SK-N-SH (cell line): ENCODE measurements at regions not wholly inside any gene's neighbourhood (a gene's known extent, or its start where the extent isn't known, plus 50 kb on each side); places are given as distances from the start of the nearest gene placed in this dataset.

Experiments
- CTCF ChIA-PET: fragments of 300-600, 350-600 bp; formaldehyde crosslinking; extraction: SDS; loops from one replicate; lab custom pipeline; 2021; lab: Yijun Ruan, JAX
- POLR2A ChIA-PET: fragments of 350-600 bp; sonication (Branson Sonifier 250); formaldehyde crosslinking; extraction: SDS; loops from one replicate; lab custom pipeline; 2020; ENCODE audit warnings: antibody characterized with exemption, inconsistent platforms; lab: Yijun Ruan, JAX
- DNase-seq: peaks from one replicate; pipeline ENCODE4 v3.0.0; 2012
- H2AFZ ChIP-seq: fragments of 200-600 bp; sonication (generic); 2 replicates; pipeline ENCODE4 v1.8.1; 2016; ENCODE audit warnings: antibody characterized with exemption, mild to moderate bottlenecking, low read depth
- H3F3A ChIP-seq: fragments of 200-600 bp; sonication (generic); replicated peaks from 2 replicates; pipeline ENCODE3; 2016; ENCODE audit warnings: antibody characterized with exemption, mild to moderate bottlenecking; ENCODE audit not compliant: insufficient read depth
- H3K27ac ChIP-seq, 2 experiments: fragments of 200-500 bp in 1 of 2; fragments of 200-600 bp in 1 of 2; sonication (Bioruptor generic) in 1 of 2; sonication (generic), shearing (Covaris generic) in 1 of 2; 2 replicates each; pipeline versions ENCODE4 v1.5.1 to v1.6.1; 2014 to 2016; ENCODE audit warnings: low read depth in 2 of 2, inconsistent platforms in 1 of 2, low read length in 1 of 2, mild to moderate bottlenecking in 1 of 2, mixed read lengths in 1 of 2
- H3K27me3 ChIP-seq: fragments of 200-600 bp; sonication (generic), shearing (Covaris generic); 2 replicates; pipeline ENCODE4 v1.6.1; 2016; ENCODE audit warnings: mixed run types; ENCODE audit not compliant: insufficient read depth
- H3K36me3 ChIP-seq, 2 experiments: fragments of 200-500 bp in 1 of 2; fragments of 200-600 bp in 1 of 2; sonication (Bioruptor generic) in 1 of 2; sonication (generic) in 1 of 2; replicated peaks in 1 of 2; 2 replicates each; pipeline versions ENCODE3 to v1.5.1; 2014 to 2016; ENCODE audit warnings: low read length in 1 of 2, mild to moderate bottlenecking in 1 of 2; ENCODE audit not compliant: insufficient read depth in 2 of 2, control insufficient read depth in 1 of 2
- H3K4me1 ChIP-seq, 2 experiments: fragments of 200-500 bp in 1 of 2; fragments of 200-600 bp in 1 of 2; sonication (Bioruptor generic) in 1 of 2; sonication (generic), shearing (Covaris generic) in 1 of 2; 2 replicates each; pipeline versions ENCODE4 v1.5.1 to v1.6.1; 2014 to 2016; ENCODE audit warnings: low read depth in 1 of 2, low read length in 1 of 2, mixed run types in 1 of 2; ENCODE audit not compliant: insufficient read depth in 2 of 2, control insufficient read depth in 1 of 2
- H3K4me2 ChIP-seq: fragments of 200-600 bp; sonication (generic), shearing (Covaris generic); 2 replicates; pipeline ENCODE4 v1.6.1; 2017; ENCODE audit warnings: mixed run types
- H3K4me3 ChIP-seq, 2 experiments: fragments of 200-500 bp in 1 of 2; fragments of 200-600 bp in 1 of 2; sonication (Bioruptor generic) in 1 of 2; sonication (generic), shearing (Covaris generic) in 1 of 2; 2 replicates each; pipeline versions ENCODE4 v1.5.1 to v1.8.1; 2014 to 2016; ENCODE audit warnings: low read depth in 2 of 2, inconsistent platforms in 1 of 2, low read length in 1 of 2, mild to moderate bottlenecking in 1 of 2, mixed read lengths in 1 of 2, moderate library complexity in 1 of 2
- H3K79me2 ChIP-seq: fragments of 200-600 bp; sonication (generic); 2 replicates; pipeline ENCODE4 v1.8.1; 2017; ENCODE audit warnings: mild to moderate bottlenecking; ENCODE audit not compliant: insufficient read depth
- H3K9ac ChIP-seq: fragments of 200-600 bp; sonication (generic); 2 replicates; pipeline ENCODE4 v1.6.1; 2017; ENCODE audit warnings: mixed run types
- H3K9me2 ChIP-seq: fragments of 200-600 bp; sonication (generic); 2 replicates; pipeline ENCODE4 v1.6.1; 2017; ENCODE audit warnings: mixed run types
- H3K9me3 ChIP-seq: fragments of 200-600 bp; sonication (generic); 2 replicates; pipeline ENCODE4 v1.6.1; 2017; ENCODE audit warnings: mixed run types, mild to moderate bottlenecking, moderate library complexity
- H4K20me1 ChIP-seq: fragments of 200-600 bp; sonication (generic); 2 replicates; pipeline ENCODE4 v1.6.1; 2017; ENCODE audit warnings: mild to moderate bottlenecking, mixed run types; ENCODE audit not compliant: insufficient read depth
- CTCF ChIP-seq: fragments of 200-600 bp; sonication (generic); IDR thresholded peaks from 2 replicates; pipeline ENCODE4 v1.6.1; 2017; ENCODE audit warnings: antibody characterized with exemption, mild to moderate bottlenecking, moderate library complexity
- FOSL2 ChIP-seq: IDR thresholded peaks from 2 replicates; pipeline ENCODE4 v1.4.0; 2012; ENCODE audit warnings: low read depth, mild to moderate bottlenecking, moderate library complexity, borderline replicate concordance
- FOXJ3 ChIP-seq: sonication (generic); formaldehyde crosslinking; IDR thresholded peaks from 2 replicates; pipeline ENCODE4 v1.5.1; 2020; ENCODE audit warnings: mild to moderate bottlenecking, missing genetic modification reagents
- FOXM1 ChIP-seq: IDR thresholded peaks from 2 replicates; pipeline ENCODE4 v1.4.0; 2012; ENCODE audit warnings: low read depth, mild to moderate bottlenecking
- GABPA ChIP-seq: IDR thresholded peaks from 2 replicates; pipeline ENCODE4 v1.4.0; 2012; ENCODE audit warnings: low read depth, mild to moderate bottlenecking
- GATA2 ChIP-seq: sonication (generic); formaldehyde crosslinking; IDR thresholded peaks from 2 replicates; pipeline ENCODE4 v1.5.0; 2020; ENCODE audit warnings: mild to moderate bottlenecking, missing genetic modification reagents
- IRF3 ChIP-seq: fragments of 150-350 bp; IDR thresholded peaks from 2 replicates; pipeline ENCODE4 v1.6.1; 2016; ENCODE audit warnings: mild to moderate bottlenecking, low read depth, low read length
- JUND ChIP-seq: IDR thresholded peaks from 2 replicates; pipeline ENCODE4 v1.4.0; 2012
- MEF2A ChIP-seq: IDR thresholded peaks from 2 replicates; pipeline ENCODE4 v1.4.0; 2012; ENCODE audit warnings: low read depth, borderline replicate concordance
- MXI1 ChIP-seq: IDR thresholded peaks from 2 replicates; pipeline ENCODE4 v1.6.1; 2012; ENCODE audit warnings: mild to moderate bottlenecking, low read depth, low read length, improper control_type of control experiment
- NFIC ChIP-seq: IDR thresholded peaks from 2 replicates; pipeline ENCODE4 v1.4.0; 2012; ENCODE audit warnings: borderline replicate concordance
- PBX3 ChIP-seq: IDR thresholded peaks from 2 replicates; pipeline ENCODE4; 2012
- POLR2AphosphoS5 ChIP-seq: IDR thresholded peaks from 2 replicates; pipeline ENCODE4 v1.6.1; 2012; ENCODE audit warnings: low read depth, low read length
- RFX5 ChIP-seq: IDR thresholded peaks from 2 replicates; pipeline ENCODE4 v1.6.1; 2012; ENCODE audit warnings: mild to moderate bottlenecking, improper control_type of control experiment, low read length
- RXRA ChIP-seq: IDR thresholded peaks from 2 replicates; pipeline ENCODE4 v1.4.0; 2012; ENCODE audit warnings: low read depth, mild to moderate bottlenecking, borderline replicate concordance
- TCF12 ChIP-seq: IDR thresholded peaks from 2 replicates; pipeline ENCODE4 v1.4.0; 2012
- TEAD4 ChIP-seq: IDR thresholded peaks from 2 replicates; pipeline ENCODE4 v1.4.0; 2012; ENCODE audit warnings: mild to moderate bottlenecking, borderline replicate concordance; ENCODE audit not compliant: insufficient read depth
- USF1 ChIP-seq: IDR thresholded peaks from 2 replicates; pipeline ENCODE4 v1.4.0; 2012; ENCODE audit warnings: low read depth, borderline replicate concordance
- YY1 ChIP-seq: IDR thresholded peaks from 2 replicates; pipeline ENCODE4 v1.4.0; 2012; ENCODE audit warnings: low read depth, mild to moderate bottlenecking
- ZBTB33 ChIP-seq: IDR thresholded peaks from 2 replicates; pipeline ENCODE4 v1.4.0; 2012; ENCODE audit warnings: low read depth, borderline replicate concordance
- WGBS: methylation state at CpG from one replicate; pipeline ENCODE4 v1.1.6; 2017; ENCODE audit warnings: low lambda C conversion rate; 5-methylcytosine and 5-hydroxymethylcytosine counted together

GRCh38 chr2:42969231-42970150 is 177.1 kb upstream of the HAAO start (continued):
- TF ChIP-seq PBX3 = peak; percentile 91

- peak overlapping the region; percentile 71 for H2AFZ ChIP-seq
- peak overlapping the region; percentile 51; the same call in 1 of the 2 replicates for H3K9ac ChIP-seq
- peak overlapping the region; percentile 81 to 95 for H3K27ac ChIP-seq
- H3K4me2 ChIP-seq = peak overlapping the region; percentile 62; the same call in 1 of the 2 replicates
- no peaks in the 10 kb centered on the region for H3K9me3 ChIP-seq
- DNase-seq = peak; percentile 80
- CTCF ChIA-PET = interaction anchor here (0.6 to 13.1 kb wide), 9 partner anchors 21 to 609 kb away, joined by 3 to 299 read pairs (median 5); partner anchors contain the start of gene ZFP36L2
- no peaks in the 10 kb centered on the region for H3K36me3 ChIP-seq
- WGBS = 64% methylated on average over 15 of the region's 15 CpGs
- H3F3A ChIP-seq = peaks cover 47% of the 10 kb centered on the region
- no peaks in the 10 kb centered on the region for H3K79me2 ChIP-seq
- no peaks in the 10 kb centered on the region for H3K27me3 ChIP-seq
- peaks cover 33 to 48% of the 10 kb centered on the region in 2 experiments; a peak in 3 of 4 replicates for H3K4me1 ChIP-seq
- no peak overlapping the region for H3K4me3 ChIP-seq
- H4K20me1 ChIP-seq = no peaks in the 10 kb centered on the region
- POLR2A ChIA-PET = interaction anchor here (0.9 kb wide), 1 partner anchor 258 kb away, joined by 4 read pairs; the partner anchor contains the start of gene ZFP36L2
- H3K9me2 ChIP-seq = no peaks in the 10 kb centered on the region
- TF ChIP-seq MEF2A (no peak; the same call in 1 of the 2 replicates), NFIC (peak; percentile 96), GABPA (peak; percentile 45; the same call in 1 of the 2 replicates), FOXJ3 (no peak), TEAD4 (0 out of 2 replicates have a peak, but pooled peaks have one; percentile 57), RFX5 (no peak), IRF3 (no peak), PBX3 (peak; percentile 77), TCF12 (peak; percentile 99), YY1 (0 out of 2 replicates have a peak, but pooled peaks have one; percentile 59), USF1 (peak; percentile 85), RXRA (peak; percentile 64; the same call in 1 of the 2 replicates), JUND (peak; percentile 74), MXI1 (0 out of 2 replicates have a peak, but pooled peaks have one; percentile 8), POLR2AphosphoS5 (peak; percentile 87), FOSL2 (peak; percentile 76), CTCF (no peak), FOXM1 (peak; percentile 73; the same call in 1 of the 2 replicates), GATA2 (CRISPR knock-in tag) (no peak), ZBTB33 (0 out of 2 replicates have a peak, but pooled peaks have one; percentile 59)
Measured at GRCh38 chr2:42967959-42968674, 175.7 kb upstream of the HAAO start.
